Smooth muscle cell (in vitro differentiated cells): ENCODE measurements at regions not wholly inside any gene's neighbourhood (a gene's known extent, or its start where the extent isn't known, plus 50 kb on each side); places are given as distances from the start of the nearest gene placed in this dataset.
"Not testable (repeated sequence)": the region's sequence is repeated elsewhere in the genome, so short reads cannot be mapped to it uniquely, and the experiment has no call there.

Experiments used
- DNase-seq: peaks from one replicate; lab custom pipeline; 2025; ENCODE audit not compliant: unreplicated experiment; lab: John Stamatoyannopoulos, UW
- H2AFZ ChIP-seq: fragments of 200-600 bp; sonication (generic); 2 replicates; pipeline ENCODE4 v1.6.0; 2016; ENCODE audit warnings: antibody characterized with exemption, low read depth, mild to moderate bottlenecking
- H3F3A ChIP-seq: fragments of 200-600 bp; sonication (generic); 2 replicates; pipeline ENCODE4 v1.6.0; 2017; ENCODE audit warnings: antibody characterized with exemption, low read depth
- H3K27ac ChIP-seq: fragments of 200-600 bp; sonication (generic); 2 replicates; pipeline ENCODE4 v1.5.1; 2016; ENCODE audit warnings: low read depth, mild to moderate bottlenecking
- H3K27me3 ChIP-seq: fragments of 200-600 bp; sonication (generic); 2 replicates; pipeline ENCODE4 v1.6.1; 2016; ENCODE audit warnings: low read depth, mild to moderate bottlenecking
- H3K36me3 ChIP-seq: fragments of 200-600 bp; sonication (generic); 2 replicates; pipeline ENCODE4 v1.5.1; 2016; ENCODE audit warnings: low read depth
- H3K4me1 ChIP-seq: fragments of 200-600 bp; sonication (generic); 2 replicates; pipeline ENCODE4 v1.5.1; 2016; ENCODE audit warnings: low read depth
- H3K4me2 ChIP-seq: fragments of 200-600 bp; sonication (generic); 2 replicates; pipeline ENCODE4 v1.6.0; 2016; ENCODE audit warnings: mild to moderate bottlenecking
- H3K4me3 ChIP-seq: fragments of 200-600 bp; sonication (generic); 2 replicates; pipeline ENCODE4 v1.5.1; 2016; ENCODE audit warnings: mild to moderate bottlenecking
- H3K79me2 ChIP-seq: fragments of 200-600 bp; sonication (generic); 2 replicates; pipeline ENCODE4 v1.6.0; 2016; ENCODE audit warnings: low read depth, mild to moderate bottlenecking
- H3K9ac ChIP-seq: fragments of 200-600 bp; sonication (generic); 2 replicates; pipeline ENCODE4 v1.6.0; 2016; ENCODE audit warnings: low read depth
- H3K9me3 ChIP-seq: fragments of 200-600 bp; sonication (generic); replicated peaks from 2 replicates; pipeline ENCODE4 v1.5.1; 2016; ENCODE audit warnings: low read depth
- H4K20me1 ChIP-seq: fragments of 200-600 bp; sonication (generic); 2 replicates; pipeline ENCODE4 v1.6.0; 2016; ENCODE audit warnings: low read depth
- WGBS: methylation state at CpG from one replicate; pipeline ENCODE4 v1.1.7; 2016; ENCODE audit warnings: low lambda C conversion rate; 5-methylcytosine and 5-hydroxymethylcytosine counted together
- TF ChIP-seq, protein P1 (sequence below): fragments of 200-600 bp; sonication (generic); IDR thresholded peaks from 2 replicates; pipeline ENCODE4 v1.5.1; 2017; ENCODE audit warnings: borderline replicate concordance, mild to moderate bottlenecking, antibody characterized with exemption; ENCODE audit not compliant: insufficient read depth, poor library complexity, severe bottlenecking

DNA sequence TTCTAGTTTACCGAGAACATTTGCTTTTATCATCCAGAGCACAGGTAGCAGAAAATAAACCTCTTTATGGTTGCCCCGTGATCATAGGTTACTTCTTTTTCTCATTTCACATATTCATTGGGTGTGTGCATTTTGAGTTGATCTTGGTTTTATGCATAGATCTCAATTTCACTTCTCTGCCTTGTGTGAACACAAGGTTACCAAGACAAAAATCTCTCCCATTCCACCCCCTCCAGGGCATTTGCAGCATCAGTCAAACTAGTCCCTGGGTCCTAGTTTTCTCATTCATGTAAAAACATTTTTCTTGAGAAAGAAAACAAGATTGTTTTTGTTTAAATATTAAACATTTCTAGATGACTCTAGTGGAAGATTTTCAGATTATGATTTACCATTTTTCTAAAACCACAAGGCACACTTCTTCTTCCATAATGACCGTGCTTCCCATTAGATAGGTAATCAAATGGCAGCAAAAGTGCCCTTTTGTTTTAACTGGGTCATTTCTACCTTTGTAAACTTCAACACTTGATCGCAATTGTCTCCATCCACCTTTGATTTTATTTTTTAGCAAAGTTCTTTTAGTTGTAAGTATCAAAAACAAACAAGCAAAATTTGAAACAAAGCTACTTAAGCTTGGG, 526.6 kb upstream of the CADM1 start:
- TF ChIP-seq, protein P1, sequence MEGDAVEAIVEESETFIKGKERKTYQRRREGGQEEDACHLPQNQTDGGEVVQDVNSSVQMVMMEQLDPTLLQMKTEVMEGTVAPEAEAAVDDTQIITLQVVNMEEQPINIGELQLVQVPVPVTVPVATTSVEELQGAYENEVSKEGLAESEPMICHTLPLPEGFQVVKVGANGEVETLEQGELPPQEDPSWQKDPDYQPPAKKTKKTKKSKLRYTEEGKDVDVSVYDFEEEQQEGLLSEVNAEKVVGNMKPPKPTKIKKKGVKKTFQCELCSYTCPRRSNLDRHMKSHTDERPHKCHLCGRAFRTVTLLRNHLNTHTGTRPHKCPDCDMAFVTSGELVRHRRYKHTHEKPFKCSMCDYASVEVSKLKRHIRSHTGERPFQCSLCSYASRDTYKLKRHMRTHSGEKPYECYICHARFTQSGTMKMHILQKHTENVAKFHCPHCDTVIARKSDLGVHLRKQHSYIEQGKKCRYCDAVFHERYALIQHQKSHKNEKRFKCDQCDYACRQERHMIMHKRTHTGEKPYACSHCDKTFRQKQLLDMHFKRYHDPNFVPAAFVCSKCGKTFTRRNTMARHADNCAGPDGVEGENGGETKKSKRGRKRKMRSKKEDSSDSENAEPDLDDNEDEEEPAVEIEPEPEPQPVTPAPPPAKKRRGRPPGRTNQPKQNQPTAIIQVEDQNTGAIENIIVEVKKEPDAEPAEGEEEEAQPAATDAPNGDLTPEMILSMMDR = no peak
- Histone ChIP-seq H2AFZ (no peak overlapping the region), H4K20me1 (no peaks in the 10 kb centered on the region), H3F3A (no peaks in the 10 kb centered on the region), H3K27ac (no peak overlapping the region), H3K36me3 (no peaks in the 10 kb centered on the region), H3K9ac (no peak overlapping the region), H3K79me2 (no peaks in the 10 kb centered on the region), H3K4me1 (no peaks in the 10 kb centered on the region), H3K4me2 (no peak overlapping the region), H3K27me3 (peaks cover 9% of the 10 kb centered on the region), H3K4me3 (no peak overlapping the region), H3K9me3 (no peaks in the 10 kb centered on the region)
- 93% methylated on average over 4 of the region's 4 CpGs for WGBS
- DNase-seq = no peak

DNA sequence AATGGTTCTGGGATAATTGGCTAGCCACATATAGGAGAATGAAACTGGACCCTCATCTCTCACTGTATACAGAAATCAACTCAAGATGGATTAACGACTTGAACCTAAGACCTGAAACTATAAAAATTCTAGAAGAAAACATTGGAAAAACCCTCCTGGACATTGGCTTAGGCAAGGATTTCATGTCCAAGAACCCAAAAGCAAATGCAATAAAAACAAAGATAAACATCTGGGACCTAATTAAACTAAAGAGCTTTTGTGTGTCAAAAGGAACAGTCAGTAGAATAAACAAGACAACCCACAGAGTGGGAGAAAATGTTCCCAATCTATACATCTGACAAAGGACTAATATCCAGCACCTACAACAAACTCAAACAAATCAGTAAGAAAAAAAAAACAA, 524.3 kb upstream of the CADM1 start:
- H3K36me3 ChIP-seq, H3K4me2 ChIP-seq, H3K4me3 ChIP-seq, H3K4me1 ChIP-seq, H2AFZ ChIP-seq, H3F3A ChIP-seq, H3K9me3 ChIP-seq, H3K27me3 ChIP-seq, H3K9ac ChIP-seq, H3K27ac ChIP-seq, DNase-seq, H4K20me1 ChIP-seq, H3K79me2 ChIP-seq: not testable (repeated sequence)
- 82% methylated on average over 1 of the region's 1 CpG for WGBS

DNA sequence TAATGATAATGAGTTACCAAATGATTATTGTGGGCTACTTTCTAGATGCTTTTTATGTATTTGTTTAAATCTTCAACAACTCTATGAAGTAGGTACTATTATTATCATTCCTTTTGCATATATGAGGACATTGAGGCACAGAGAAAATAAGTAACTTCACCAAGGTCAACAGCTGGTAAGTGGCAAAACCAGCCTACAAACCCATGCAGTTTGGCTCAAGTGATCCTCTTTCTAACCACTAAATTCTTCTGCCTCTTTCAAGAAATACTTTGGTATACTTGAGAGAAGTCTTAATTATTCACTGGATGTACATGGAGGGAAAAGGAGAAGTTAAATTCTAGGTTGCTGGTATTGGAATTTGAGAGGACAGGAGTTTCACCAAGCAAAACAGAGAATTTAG, 495.2 kb upstream of the CADM1 start:
- H3K4me1 ChIP-seq = no peaks in the 10 kb centered on the region
- no peak overlapping the region for H2AFZ ChIP-seq
- H3K79me2 ChIP-seq = no peaks in the 10 kb centered on the region
- H3K4me3 ChIP-seq = no peak overlapping the region
- no peaks in the 10 kb centered on the region for H3K36me3 ChIP-seq
- H4K20me1 ChIP-seq = no peaks in the 10 kb centered on the region
- TF ChIP-seq, protein P1 = no peak
- H3K9ac ChIP-seq = no peak overlapping the region
- no peaks in the 10 kb centered on the region for H3K27me3 ChIP-seq
- DNase-seq = no peak
- no peak overlapping the region for H3K4me2 ChIP-seq
- no peaks in the 10 kb centered on the region for H3K9me3 ChIP-seq
- no peaks in the 10 kb centered on the region for H3F3A ChIP-seq
- H3K27ac ChIP-seq = no peak overlapping the region

DNA sequence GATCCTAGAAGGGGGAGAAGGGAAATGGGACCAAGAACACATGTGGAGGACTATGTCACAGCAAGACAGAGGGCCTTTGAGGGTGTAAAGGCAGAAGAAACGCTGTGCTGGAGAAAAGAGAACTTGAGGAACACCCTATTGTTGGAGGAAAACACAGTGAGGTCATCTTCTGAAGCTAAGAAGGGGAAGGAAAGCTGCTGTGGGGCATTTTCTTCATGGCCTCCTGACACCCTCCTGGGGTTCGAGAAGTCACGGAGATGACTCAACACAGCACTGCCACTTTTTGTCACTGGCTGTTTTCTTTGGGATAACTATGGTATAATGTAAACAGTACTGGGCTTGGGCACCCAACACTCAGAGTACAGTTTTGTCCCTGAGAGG, 492.6 kb upstream of the CADM1 start:
- 88% methylated on average over 3 of the region's 3 CpGs for WGBS
- H3K9me3 ChIP-seq = no peaks in the 10 kb centered on the region
- no peak overlapping the region for H3K27ac ChIP-seq
- H4K20me1 ChIP-seq = no peaks in the 10 kb centered on the region
- H3K4me2 ChIP-seq = no peak overlapping the region
- TF ChIP-seq, protein P1 = no peak
- H2AFZ ChIP-seq = no peak overlapping the region
- DNase-seq = no peak
- H3K4me3 ChIP-seq = no peak overlapping the region
- no peaks in the 10 kb centered on the region for H3K27me3 ChIP-seq
- H3K9ac ChIP-seq = no peak overlapping the region
- no peaks in the 10 kb centered on the region for H3F3A ChIP-seq
- no peaks in the 10 kb centered on the region for H3K36me3 ChIP-seq
- H3K79me2 ChIP-seq = no peaks in the 10 kb centered on the region
- H3K4me1 ChIP-seq = no peaks in the 10 kb centered on the region
